GM23338 (cell line): ENCODE measurements at regions not wholly inside any gene's neighbourhood (a gene's known extent, or its start where the extent isn't known, plus 50 kb on each side); places are given as distances from the start of the nearest gene placed in this dataset.

Experiments used
- CTCF ChIP-seq, 2 experiments: fragments of 200-600 bp in 1 of 2; sonication (generic) in 1 of 2; conservative IDR thresholded peaks; 2 replicates each; pipeline versions ENCODE4 v1.5.1 to v1.6.1; 2016 to 2017; ENCODE audit warnings: antibody characterized with exemption in 2 of 2, low read depth in 2 of 2, mild to moderate bottlenecking in 2 of 2, moderate library complexity in 1 of 2
- EZH2phosphoT487 ChIP-seq: fragments of 200-600 bp; sonication (generic); IDR thresholded peaks from one replicate; pipeline ENCODE4 v1.8.1; 2018; ENCODE audit warnings: antibody characterized with exemption; ENCODE audit not compliant: unreplicated experiment
- POLR2AphosphoS5 ChIP-seq: IDR thresholded peaks from 2 replicates; pipeline ENCODE4 v1.6.1; 2016; ENCODE audit warnings: antibody characterized with exemption, low read depth
- ZNF114 ChIP-seq: fragments of 250-450 bp; sonication (Bioruptor Pico); IDR thresholded peaks from 2 replicates; pipeline ENCODE4 v1.5.0; 2020; ENCODE audit warnings: mild to moderate bottlenecking, moderate library complexity
- TF ChIP-seq, protein P1 (sequence below): IDR thresholded peaks from one replicate; pipeline ENCODE4 v1.6.1; 2018; ENCODE audit warnings: antibody characterized with exemption; ENCODE audit not compliant: unreplicated experiment

- TF ChIP-seq, protein P1, sequence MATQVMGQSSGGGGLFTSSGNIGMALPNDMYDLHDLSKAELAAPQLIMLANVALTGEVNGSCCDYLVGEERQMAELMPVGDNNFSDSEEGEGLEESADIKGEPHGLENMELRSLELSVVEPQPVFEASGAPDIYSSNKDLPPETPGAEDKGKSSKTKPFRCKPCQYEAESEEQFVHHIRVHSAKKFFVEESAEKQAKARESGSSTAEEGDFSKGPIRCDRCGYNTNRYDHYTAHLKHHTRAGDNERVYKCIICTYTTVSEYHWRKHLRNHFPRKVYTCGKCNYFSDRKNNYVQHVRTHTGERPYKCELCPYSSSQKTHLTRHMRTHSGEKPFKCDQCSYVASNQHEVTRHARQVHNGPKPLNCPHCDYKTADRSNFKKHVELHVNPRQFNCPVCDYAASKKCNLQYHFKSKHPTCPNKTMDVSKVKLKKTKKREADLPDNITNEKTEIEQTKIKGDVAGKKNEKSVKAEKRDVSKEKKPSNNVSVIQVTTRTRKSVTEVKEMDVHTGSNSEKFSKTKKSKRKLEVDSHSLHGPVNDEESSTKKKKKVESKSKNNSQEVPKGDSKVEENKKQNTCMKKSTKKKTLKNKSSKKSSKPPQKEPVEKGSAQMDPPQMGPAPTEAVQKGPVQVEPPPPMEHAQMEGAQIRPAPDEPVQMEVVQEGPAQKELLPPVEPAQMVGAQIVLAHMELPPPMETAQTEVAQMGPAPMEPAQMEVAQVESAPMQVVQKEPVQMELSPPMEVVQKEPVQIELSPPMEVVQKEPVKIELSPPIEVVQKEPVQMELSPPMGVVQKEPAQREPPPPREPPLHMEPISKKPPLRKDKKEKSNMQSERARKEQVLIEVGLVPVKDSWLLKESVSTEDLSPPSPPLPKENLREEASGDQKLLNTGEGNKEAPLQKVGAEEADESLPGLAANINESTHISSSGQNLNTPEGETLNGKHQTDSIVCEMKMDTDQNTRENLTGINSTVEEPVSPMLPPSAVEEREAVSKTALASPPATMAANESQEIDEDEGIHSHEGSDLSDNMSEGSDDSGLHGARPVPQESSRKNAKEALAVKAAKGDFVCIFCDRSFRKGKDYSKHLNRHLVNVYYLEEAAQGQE = no peak
- TF ChIP-seq CTCF (conservative IDR thresholded peaks at IDR 0.05; ENCODE audit: low read depth in 2 of 2) (no peak), EZH2phosphoT487 (no peak), ZNF114 (CRISPR knock-in tag) (no peak), POLR2AphosphoS5 (no peak)
Measured at GRCh38 chr2:18932853-18933252, 343.5 kb upstream of the NT5C1B start.
